GM12874 (cell line): ENCODE measurements at regions not wholly inside any gene's neighbourhood (a gene's known extent, or its start where the extent isn't known, plus 50 kb on each side); places are given as distances from the start of the nearest gene placed in this dataset.

ENCODE experiments used
- CTCF ChIP-seq: IDR thresholded peaks from 2 replicates; pipeline ENCODE4 v1.5.1; 2011; ENCODE audit warnings: low read depth, mild to moderate bottlenecking, control low read depth, low read length, moderate library complexity; ENCODE audit not compliant: insufficient read depth

GRCh38 chr2:185066128-185066527 lies 467.8 kb downstream of the ZNF804A start:
- no peak for TF ChIP-seq CTCF

GRCh38 chr2:185069107-185069506 lies 470.8 kb downstream of the ZNF804A start:
- TF ChIP-seq CTCF, result no peak

- TF ChIP-seq CTCF, result no peak
Observed at GRCh38 chr2:185074156-185074555, 475.8 kb downstream of the ZNF804A start.

GRCh38 chr2:185082749-185083148 lies 484.4 kb downstream of the ZNF804A start:
- no peak for TF ChIP-seq CTCF

- TF ChIP-seq CTCF, result no peak
Observed at GRCh38 chr2:185108588-185108987, 510.3 kb downstream of the ZNF804A start.

GRCh38 chr2:185127412-185127811 lies 529.1 kb downstream of the ZNF804A start:
- no peak for TF ChIP-seq CTCF

- TF ChIP-seq CTCF, result no peak
Observed at GRCh38 chr2:185128346-185128745, 530.0 kb downstream of the ZNF804A start.

GRCh38 chr2:185128996-185129395 lies 530.7 kb downstream of the ZNF804A start:
- TF ChIP-seq CTCF, result no peak
